Endometrial microvascular endothelial cells (primary cell): ENCODE measurements at regions not wholly inside any gene's neighbourhood (a gene's known extent, or its start where the extent isn't known, plus 50 kb on each side); places are given as distances from the start of the nearest gene placed in this dataset.
"Not testable (repeated sequence)": the region's sequence is repeated elsewhere in the genome, so short reads cannot be mapped to it uniquely, and the experiment has no call there.

Experiments
- in situ Hi-C: cut with HindIII; loops from 2 replicates; pipeline ENCODE4 v1.10.0; 2017; ENCODE audit warnings: low sequenced_read_pairs, low pct_unique_long_range_greater_than_20kb; ENCODE audit errors: inconsistent ontology term

DNA sequence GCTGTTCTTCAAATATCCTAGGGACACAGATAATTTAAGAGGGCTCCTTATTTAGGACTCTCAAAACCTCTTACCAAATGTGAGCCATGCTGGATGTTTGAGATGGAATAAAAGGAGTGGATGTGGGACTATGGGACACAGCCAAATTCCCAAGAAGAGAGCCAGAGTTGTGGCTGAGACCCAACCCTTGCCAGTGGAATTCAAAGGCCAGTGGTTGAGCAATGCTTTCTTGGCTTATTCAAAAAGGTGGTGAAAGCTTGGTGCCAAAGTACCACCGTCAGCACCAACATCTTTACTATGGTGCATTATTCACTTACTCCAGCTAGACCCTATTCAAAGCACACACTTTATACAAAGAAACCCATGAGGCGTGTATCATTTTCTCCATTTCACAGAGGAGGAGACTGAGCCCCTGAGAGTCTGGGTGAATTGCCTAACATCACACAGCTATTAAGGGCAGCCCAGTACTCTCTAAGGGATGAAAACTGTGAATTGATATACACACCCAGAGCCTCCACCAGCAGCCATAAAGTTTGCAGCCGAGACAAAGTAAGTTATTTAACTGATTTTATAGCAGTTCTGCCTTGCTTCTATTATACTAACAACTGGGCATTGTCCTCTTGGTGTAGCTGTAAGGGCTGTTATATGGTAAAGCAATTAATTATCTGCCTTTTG, 391.7 kb downstream of the ACTL7B start:
- in situ Hi-C loops, result no loop called here

DNA sequence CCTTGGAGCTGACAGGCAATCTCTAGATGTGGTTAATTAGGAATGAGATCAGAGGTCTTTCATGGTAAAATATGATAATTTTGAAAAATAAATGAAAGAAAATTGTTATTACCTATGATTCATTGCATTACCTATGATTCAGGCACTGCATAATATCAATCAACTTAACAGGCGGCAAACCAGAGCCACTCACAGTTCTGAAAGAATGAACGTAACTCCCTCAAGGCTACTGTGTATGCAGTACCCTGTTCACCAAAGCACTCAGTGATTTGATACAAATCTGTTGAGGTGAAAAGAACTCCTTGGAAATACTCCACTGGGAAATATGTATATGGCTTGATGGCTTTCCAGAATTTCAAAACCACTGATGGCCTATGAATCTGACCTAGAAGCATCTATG, 398.9 kb downstream of the ACTL7B start:
- in situ Hi-C loops, result no loop called here

DNA sequence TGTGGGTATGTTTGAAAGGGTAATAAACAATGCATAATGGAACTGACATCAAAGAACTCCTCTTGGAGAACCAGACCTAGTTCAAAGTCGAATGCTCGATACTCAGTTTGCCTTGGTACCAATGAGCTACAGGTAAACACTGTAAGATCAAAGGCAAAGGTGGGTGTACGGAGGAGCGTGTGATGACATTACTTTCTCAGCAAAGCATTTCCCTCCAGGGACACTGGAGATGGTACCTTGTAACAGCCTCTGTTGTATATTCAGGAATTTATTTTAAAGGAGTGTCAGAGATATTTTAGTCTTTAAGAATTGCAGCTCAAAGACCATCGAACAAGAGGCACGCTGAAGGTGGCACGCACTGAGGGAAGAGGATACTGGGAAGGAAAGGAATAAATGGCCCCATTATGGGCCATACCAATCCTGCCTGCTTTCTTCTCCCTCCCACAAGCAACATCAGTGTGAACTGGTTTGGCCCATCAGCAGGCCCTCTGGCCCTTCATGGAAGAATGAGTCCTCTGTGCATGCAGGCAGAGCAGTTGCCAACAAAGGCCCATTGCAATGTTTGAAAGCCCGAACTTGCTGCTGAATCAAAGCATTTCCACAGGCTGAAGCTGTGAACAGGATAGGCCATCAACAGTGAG, 410.2 kb downstream of the ACTL7B start:
- in situ Hi-C loops, result no loop called here

DNA sequence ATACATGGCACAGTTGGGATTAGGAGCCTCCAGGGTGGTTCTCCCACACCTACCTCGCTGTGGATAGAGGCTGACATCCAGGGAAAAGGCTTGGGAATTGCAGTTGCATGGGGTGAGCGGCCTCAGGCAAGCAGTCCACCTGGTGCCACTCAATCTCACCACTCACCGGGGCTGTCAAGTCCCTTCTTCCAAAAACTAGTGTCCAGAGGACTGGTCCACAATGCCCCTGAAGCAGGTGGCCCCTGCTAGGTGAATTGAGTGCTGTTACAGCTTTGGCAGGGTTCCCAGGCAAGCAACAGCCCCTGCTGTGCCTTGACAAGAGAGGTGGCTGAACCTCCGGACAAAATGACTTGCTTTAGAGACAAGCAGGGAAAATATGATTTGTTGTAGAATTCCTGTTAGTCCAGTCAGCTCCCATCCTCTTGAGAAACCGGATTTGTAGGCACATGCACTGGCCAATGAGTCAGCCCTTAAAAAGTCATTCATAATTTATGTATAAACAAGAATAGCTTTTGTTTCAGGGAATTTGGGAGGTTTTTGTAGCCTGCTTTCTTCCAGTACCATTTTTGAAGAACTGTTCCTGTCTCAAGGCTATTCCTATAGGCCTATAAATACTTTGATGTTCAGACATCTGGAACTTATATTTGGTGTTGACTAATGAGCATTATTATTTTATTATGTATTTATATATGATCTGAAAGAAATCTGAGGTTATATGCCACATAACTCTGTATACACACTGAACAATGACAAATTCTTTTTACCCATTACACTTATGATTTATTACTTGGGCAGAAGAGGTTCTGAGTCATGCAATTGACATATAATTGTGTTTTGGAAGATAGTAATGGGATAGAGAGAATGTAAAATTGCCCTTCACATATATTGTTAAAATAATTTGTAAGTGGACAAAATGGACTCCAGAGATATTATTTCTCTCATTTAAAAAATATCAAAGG, 411.1 kb downstream of the ACTL7B start:
- in situ Hi-C loops, result no loop called here

DNA sequence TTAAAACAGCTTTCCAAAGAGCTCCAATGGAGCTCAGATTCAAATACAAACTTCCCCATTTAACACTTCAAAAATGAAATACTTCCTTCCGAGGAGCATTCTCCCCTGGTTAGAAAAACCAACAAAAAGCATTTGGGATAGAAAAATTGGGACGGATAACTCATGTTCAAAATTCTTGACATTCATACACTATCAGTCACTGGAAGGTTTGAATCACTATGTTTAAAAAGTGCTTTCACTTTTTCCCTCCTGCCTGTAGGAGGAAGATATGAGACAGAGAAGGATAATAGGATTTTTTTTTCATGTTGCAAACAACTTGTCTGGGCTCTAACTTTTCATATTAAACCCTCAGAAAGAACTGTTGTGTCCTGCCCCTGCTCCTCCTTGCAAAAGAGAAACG, 412.0 kb downstream of the ACTL7B start:
- in situ Hi-C loops, result no loop called here

DNA sequence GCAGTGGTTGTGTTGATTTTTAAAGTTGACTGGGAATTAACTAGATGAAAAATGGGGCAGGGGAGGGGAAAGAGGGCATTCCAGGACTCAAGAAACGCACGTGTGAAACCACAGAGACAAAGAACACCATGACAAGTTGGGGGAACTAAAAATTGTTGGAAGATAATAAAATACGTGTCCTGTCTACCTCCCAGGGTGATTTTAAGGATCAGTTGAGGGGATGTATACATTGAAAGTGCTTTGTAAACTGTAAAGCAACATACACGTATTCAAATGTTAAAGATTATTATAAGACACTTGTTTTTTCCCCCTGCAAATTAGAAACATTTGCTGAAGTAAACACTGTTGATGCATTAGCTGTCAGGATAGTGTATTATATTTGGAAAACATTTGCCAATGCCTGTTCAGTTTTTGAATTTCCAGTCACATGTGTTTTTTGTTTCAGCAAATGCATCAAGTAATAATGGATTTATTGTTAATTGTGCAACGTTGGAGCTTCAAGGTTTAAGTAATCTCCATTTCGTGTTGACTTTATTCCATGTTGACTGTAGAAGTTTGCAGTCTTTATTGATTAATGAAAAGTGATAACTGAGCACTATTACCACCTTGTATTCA, 412.7 kb downstream of the ACTL7B start:
- in situ Hi-C loops, result no loop called here

DNA sequence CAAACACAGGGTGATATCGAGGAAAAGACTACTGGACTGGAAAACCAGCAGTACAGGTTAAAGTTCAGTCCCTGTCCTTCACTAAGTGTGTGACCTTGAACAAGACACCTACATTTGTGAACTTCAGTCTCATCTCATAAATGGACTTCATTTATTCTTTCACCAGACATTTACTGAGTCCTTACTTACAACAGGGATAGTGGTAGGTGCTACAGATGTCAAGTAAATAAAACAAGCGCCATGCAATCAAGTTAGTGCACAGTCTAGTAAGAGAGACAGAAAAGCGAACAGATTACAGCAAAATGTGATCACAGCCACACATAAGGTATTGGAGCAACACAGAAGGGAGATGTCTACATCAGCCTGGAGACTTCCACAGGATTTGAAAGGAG, 413.2 kb downstream of the ACTL7B start:
- in situ Hi-C loops, result no loop called here

DNA sequence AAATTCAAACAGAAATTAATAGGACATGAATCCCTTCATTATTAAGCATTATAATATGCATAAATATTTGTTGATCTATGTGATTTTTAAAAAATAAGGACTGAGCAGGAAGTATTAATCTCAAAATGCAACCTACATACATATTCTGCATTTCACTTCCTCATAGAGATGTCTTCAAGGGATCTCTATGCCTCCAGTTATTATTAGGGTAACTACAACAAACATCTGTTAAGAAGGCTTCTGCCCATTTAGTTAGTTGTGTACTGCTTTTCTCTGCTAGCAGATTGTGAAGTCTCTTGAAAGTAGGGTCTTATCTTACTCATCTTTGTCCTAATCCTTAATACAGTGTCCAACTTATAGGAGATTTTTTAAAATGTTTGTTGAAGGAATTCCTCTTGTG, 414.1 kb downstream of the ACTL7B start:
- in situ Hi-C loops, result no loop called here

DNA sequence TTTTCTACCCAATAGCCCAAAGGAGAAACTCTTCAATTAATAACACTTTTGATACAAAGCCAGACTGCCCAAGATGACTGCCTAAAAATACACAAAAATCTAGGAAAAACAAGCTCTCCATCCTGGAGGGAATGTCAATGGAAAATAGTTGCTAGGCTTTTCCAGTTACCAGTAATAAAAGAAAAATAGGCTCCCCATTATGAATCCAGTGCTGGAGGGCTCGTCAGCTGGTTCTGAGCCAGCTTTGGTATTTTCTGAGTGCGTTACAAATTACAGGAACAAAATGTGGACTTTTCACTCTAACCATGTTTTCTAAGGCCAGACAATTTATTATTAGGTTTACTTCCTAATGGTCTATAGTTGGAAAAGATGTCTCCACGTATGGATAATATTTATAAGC, 414.5 kb downstream of the ACTL7B start:
- in situ Hi-C loops, result no loop called here

DNA sequence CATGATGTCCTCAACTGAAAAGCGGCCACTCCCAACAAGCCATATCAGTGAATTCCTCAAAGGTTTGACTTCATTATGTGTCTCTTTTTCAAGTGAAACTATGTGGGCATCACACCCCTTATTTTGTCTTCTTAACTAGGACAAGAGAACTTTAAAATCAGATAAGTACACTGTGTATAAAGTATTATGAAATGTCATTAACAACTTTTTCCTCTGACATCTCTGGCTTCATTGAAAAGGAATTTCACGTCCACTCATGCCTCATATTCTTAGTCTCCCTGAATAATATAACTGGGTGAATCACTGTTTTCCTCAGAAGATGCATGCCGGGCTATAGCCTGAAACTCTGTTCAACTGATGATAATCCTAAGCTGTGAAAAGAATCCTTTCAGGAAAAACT, 415.8 kb downstream of the ACTL7B start:
- in situ Hi-C loops, result no loop called here

DNA sequence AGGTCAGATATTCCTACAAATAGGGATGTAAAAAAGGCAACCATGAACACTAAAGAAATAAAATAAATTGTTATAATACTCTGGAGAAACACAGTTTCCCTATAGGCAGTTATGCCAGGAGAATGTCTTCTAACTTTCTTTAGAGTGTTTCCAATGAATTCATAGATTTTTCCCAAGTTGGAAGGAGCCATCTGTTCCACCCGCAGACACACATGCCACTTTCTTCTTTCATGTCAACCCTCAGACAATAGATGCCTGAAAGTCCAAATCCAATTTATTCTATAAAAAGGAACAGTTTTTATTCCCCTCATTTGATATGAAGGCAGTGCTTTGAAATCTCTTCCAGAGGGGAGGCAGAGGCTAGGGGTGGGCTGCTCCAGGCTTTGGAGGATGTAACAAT, 418.1 kb downstream of the ACTL7B start:
- in situ Hi-C loops, result no loop called here

DNA sequence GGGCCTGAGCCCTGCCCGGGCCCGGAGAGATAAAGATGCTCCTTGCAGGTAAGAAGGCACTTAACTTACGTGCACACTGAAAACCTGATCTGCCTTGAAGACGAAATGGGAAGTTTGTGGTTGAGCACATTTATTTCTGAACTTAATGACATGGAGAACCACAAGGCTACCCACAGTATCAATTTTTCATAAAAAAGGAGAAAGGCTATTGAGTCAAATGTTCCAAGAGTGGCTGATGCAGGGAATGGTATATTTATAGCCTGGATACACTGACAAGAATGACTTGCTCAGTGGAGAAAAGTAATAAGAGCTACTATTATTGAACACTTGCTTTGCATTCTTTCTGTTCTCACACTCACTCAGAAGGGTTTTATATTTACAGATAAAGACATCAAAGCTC, 419.3 kb downstream of the ACTL7B start:
- in situ Hi-C loops, result no loop called here

DNA sequence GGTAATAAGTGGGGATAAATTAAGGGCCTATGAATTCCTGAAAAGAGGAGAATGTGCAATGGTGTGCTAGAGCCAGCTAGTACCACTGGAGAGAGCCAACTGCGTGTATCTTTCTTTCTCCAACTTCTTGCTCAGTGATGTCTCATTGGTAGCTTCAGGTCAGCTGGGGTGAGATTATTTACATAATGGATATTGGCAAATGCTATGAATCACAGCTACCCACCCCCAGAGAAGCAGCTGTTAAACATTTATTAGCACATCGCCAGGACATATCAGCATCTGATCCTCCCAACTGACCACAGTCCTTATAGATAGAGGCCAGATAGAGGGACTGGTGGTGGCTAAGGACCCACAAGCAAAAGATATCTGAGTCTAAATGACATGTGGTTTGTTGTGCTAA, 421.3 kb downstream of the ACTL7B start:
- in situ Hi-C loops, result no loop called here

DNA sequence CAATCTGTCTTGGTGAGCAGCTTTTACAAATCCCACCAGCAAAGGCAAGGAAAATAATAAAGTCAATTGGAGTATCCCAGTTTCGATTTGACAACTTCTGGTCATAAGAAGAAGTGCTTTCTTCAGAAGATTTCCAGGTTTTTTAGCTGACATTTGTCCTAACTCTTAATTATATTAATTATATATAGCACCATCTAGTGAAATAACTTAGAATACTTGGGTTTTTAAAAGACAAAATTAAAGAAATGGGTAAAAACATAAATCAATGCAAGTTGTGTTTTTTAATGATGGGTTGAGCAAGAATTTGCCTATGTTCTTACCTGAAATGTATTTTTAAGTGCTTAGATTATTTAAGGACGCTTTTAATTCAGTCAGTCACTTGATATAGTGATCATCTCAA, 421.8 kb downstream of the ACTL7B start:
- in situ Hi-C loops, result no loop called here

DNA sequence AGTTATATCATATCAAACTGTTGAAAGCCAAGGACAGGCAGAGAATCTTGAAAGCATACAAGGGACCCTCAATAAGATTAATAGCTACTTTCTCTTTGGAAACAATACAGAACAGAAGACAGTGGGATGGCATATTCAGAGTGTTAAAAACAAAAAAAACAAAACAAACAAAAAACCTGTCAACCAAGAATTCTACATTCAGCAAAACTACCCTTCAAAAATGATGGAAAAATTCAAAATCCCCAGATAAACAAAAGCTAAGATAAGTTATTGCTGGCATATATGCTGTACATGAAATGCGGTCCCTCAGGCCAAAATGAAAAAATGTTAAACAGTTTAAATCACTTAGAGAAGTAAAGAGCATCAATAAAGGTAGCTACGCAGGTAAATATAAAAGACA, 425.1 kb downstream of the ACTL7B start:
- in situ Hi-C loops, result no loop called here

DNA sequence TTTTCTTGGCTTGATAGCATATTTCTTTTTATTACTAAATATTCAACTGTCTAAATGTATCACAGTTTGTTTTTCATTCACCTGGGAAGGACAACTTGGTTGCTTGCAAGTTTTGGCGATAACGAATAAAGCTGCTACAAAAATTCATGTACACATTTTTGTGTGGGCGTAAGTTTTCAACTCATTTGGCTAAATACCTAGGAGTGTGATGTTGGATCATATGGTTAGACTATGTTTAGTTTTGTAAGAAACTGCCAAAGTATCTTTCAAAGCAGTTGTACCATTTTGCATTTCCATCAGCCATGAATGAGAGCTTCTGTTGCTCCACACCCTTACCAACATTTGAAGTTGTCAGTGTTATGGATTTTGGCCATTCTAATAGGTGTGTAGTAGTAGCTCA, 428.0 kb downstream of the ACTL7B start:
- in situ Hi-C loops, result no loop called here

DNA sequence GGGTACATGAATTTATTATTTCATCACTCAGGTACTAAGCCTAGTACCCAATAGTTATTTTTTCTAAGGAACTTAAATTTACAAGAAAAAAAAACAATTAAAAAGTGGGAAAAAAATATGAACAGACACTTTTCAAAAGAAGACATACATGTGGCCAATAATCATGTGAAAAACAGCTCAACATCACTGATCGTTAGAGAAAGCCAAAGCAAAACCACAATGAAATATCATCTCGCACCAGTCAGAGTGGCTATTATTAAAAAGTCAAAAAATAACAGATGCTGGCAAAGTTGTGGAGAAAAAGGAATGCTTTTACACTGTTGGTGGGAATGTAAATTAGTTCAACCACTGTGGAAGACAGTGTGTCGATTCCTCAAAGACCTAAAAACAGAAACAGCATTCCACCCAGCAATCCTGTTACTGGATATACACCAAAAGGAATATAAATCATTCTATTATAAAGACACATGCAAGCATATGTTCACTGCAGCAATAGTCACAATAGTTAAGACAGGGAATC, 429.3 kb downstream of the ACTL7B start:
- in situ Hi-C loops, result not testable (repeated sequence)

DNA sequence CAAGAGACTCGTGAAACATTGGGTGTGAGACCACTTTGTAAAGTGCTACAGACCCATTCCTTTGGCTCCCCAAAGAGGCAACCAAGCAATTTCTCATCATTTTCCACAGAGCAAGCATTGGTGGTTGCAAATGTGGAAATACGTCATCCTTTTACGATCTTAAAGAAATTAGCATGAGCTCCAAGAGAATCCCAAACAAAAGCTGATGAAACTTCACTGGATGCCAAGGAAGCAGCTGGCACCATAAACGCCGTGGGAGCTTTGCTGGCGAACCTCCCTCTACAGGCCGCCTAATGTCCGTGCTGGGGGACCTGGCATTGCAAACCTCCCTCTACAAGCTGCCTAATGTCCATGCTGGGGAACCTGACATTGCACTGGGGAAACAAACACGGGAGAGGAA, 432.4 kb downstream of the ACTL7B start:
- in situ Hi-C loops, result no loop called here

DNA sequence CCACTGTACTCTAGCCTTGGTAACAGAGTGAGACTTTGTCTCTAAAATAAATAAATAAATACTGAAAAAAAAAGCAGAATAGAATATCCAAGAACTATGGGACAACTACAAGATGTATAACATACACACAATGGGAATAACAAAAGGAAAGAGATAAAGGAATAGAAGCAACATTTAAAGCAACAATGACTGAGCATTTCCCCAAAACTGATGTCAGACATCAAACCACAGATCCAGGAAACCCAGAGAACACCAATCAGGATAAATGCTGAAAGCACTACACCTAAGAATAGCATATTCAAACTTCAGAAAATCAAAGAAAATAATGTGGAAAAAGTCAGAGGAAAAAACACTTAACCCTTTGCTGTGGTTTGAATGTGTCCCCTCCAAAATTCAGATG, 436.4 kb downstream of the ACTL7B start:
- in situ Hi-C loops, result no loop called here
